ENCODE measurements at regions not wholly inside any gene's neighbourhood (a gene's known extent, or its start where the extent isn't known, plus 50 kb on each side); places are given as distances from the start of the nearest gene placed in this dataset.
"Not testable (repeated sequence)": the region's sequence is repeated elsewhere in the genome, so short reads cannot be mapped to it uniquely, and the experiment has no call there.

GRCh38 chr3:67154429-67154828 is 156.3 kb downstream of the KBTBD8 start:
- DNase-seq = no peak
- Histone ChIP-seq H3K27ac (no peak overlapping the region), H3K27me3 (replicated peaks) (no peaks in the 10 kb centered on the region), H3K36me3 (replicated peaks) (no peaks in the 10 kb centered on the region), H3K4me3 (ENCODE audit: low read depth, low read length) (no peak overlapping the region)
- in situ Hi-C loops (cut with HindIII; ENCODE audit: low pct_ligation_motif_present, low sequenced_read_pairs) = no loop called here
- TF ChIP-seq CTCF (IDR thresholded peaks at IDR 0.05; ENCODE audit: low read depth, low read length, missing control alignments) = no peak

- Histone ChIP-seq H3K4me3 (ENCODE audit: low read depth, low read length) (no peak overlapping the region), H3K36me3 (replicated peaks) (no peaks in the 10 kb centered on the region), H3K27me3 (replicated peaks) (no peaks in the 10 kb centered on the region), H3K27ac (no peak overlapping the region)
- in situ Hi-C loops (cut with HindIII; ENCODE audit: low pct_ligation_motif_present, low sequenced_read_pairs) = no loop called here
- DNase-seq = no peak
- no peak for TF ChIP-seq CTCF (IDR thresholded peaks at IDR 0.05; ENCODE audit: low read depth, low read length, missing control alignments)
These were observed 169.4 kb downstream of the KBTBD8 start for GRCh38 chr3:67167481-67167880.

GRCh38 chr3:67171841-67172240 is 173.7 kb downstream of the KBTBD8 start:
- in situ Hi-C loops (cut with HindIII; ENCODE audit: low pct_ligation_motif_present, low sequenced_read_pairs) = no loop called here
- H3K27me3 ChIP-seq (replicated peaks) = no peaks in the 10 kb centered on the region
- H3K4me3 ChIP-seq (ENCODE audit: low read depth, low read length) = no peak overlapping the region
- TF ChIP-seq CTCF (IDR thresholded peaks at IDR 0.05; ENCODE audit: low read depth, low read length, missing control alignments) = no peak
- no peak for DNase-seq
- H3K36me3 ChIP-seq (replicated peaks) = no peaks in the 10 kb centered on the region
- no peak overlapping the region for H3K27ac ChIP-seq

- H3K27me3 ChIP-seq (replicated peaks); H3K4me3 ChIP-seq (ENCODE audit: low read depth, low read length); H3K27ac ChIP-seq; DNase-seq; H3K36me3 ChIP-seq (replicated peaks); in situ Hi-C loops (cut with HindIII; ENCODE audit: low pct_ligation_motif_present, low sequenced_read_pairs): not testable (repeated sequence)
These were observed 175.0 kb downstream of the KBTBD8 start for GRCh38 chr3:67173130-67173529.

GRCh38 chr3:67176396-67176795 is 178.3 kb downstream of the KBTBD8 start:
- Histone ChIP-seq H3K27me3 (replicated peaks) (no peaks in the 10 kb centered on the region), H3K27ac (no peak overlapping the region), H3K36me3 (replicated peaks) (no peaks in the 10 kb centered on the region), H3K4me3 (ENCODE audit: low read depth, low read length) (no peak overlapping the region)
- no peak for TF ChIP-seq CTCF (IDR thresholded peaks at IDR 0.05; ENCODE audit: low read depth, low read length, missing control alignments)
- no peak for DNase-seq
- in situ Hi-C loops (cut with HindIII; ENCODE audit: low pct_ligation_motif_present, low sequenced_read_pairs) = no loop called here

- Histone ChIP-seq H3K27ac (no peak overlapping the region), H3K27me3 (replicated peaks) (no peaks in the 10 kb centered on the region), H3K4me3 (ENCODE audit: low read depth, low read length) (no peak overlapping the region), H3K36me3 (replicated peaks) (no peaks in the 10 kb centered on the region)
- TF ChIP-seq CTCF (IDR thresholded peaks at IDR 0.05; ENCODE audit: low read depth, low read length, missing control alignments) = no peak
- no peak for DNase-seq
- in situ Hi-C loops (cut with HindIII; ENCODE audit: low pct_ligation_motif_present, low sequenced_read_pairs) = no loop called here
These were observed 194.4 kb downstream of the KBTBD8 start for GRCh38 chr3:67192466-67192865.
